Small intestine (tissue), 7 donors: ENCODE measurements at regions not wholly inside any gene's neighbourhood (a gene's known extent, or its start where the extent isn't known, plus 50 kb on each side); places are given as distances from the start of the nearest gene placed in this dataset.
A peak's percentile ranks its signal among the peaks of the same experiment; 100 is the strongest.

Experiments
- DNase-seq, 2 donors: peaks; one replicate each; pipeline versions ENCODE4 v3.0.0 to v3.0.0-alpha.2; 2013
- FAIRE-seq: peaks from 2 replicates; lab custom pipeline; 2012; peaks lifted over from hg19 to GRCh38; lab: Jason Lieb, UNC
- H3K27ac ChIP-seq, 3 donors: one replicate each; pipeline ENCODE4 v1.5.1; 2013; ENCODE audit warnings: low read length in 2 of 3, mild to moderate bottlenecking in 2 of 3, control low read depth in 1 of 3, inconsistent platforms in 1 of 3, low read depth in 1 of 3, moderate library complexity in 1 of 3
- H3K27me3 ChIP-seq, 3 donors: one replicate each; pipeline ENCODE4 v1.6.1; 2013; ENCODE audit warnings: low read length in 3 of 3, inconsistent platforms in 1 of 3; ENCODE audit not compliant: control insufficient read depth in 3 of 3, insufficient read depth in 3 of 3
- H3K36me3 ChIP-seq, 3 donors: one replicate each; pipeline ENCODE4 v1.6.1; 2013; ENCODE audit warnings: low read length in 3 of 3, inconsistent platforms in 1 of 3, low read depth in 1 of 3, mild to moderate bottlenecking in 1 of 3, moderate library complexity in 1 of 3; ENCODE audit not compliant: control insufficient read depth in 3 of 3, insufficient read depth in 2 of 3
- H3K4me1 ChIP-seq, 3 donors: one replicate each; pipeline ENCODE4 v1.6.1; 2013; ENCODE audit warnings: low read length in 2 of 3, inconsistent platforms in 1 of 3, low read depth in 1 of 3, mild to moderate bottlenecking in 1 of 3, moderate library complexity in 1 of 3; ENCODE audit not compliant: control insufficient read depth in 3 of 3, insufficient read depth in 2 of 3
- H3K4me3 ChIP-seq, 3 donors: one replicate each; pipeline ENCODE4 v1.5.1; 2013; ENCODE audit warnings: low read length in 3 of 3, control low read depth in 1 of 3, inconsistent platforms in 1 of 3, low read depth in 1 of 3, mild to moderate bottlenecking in 1 of 3, moderate library complexity in 1 of 3
- H3K9me3 ChIP-seq, 2 donors: one replicate each; pipeline ENCODE4 v1.6.1; 2013; ENCODE audit warnings: low read depth in 1 of 2, low read length in 1 of 2; ENCODE audit not compliant: control insufficient read depth in 2 of 2, insufficient read depth in 1 of 2
- WGBS, 3 donors: extraction: QIAGEN DNeasy Blood & Tissue Kit; methylation state at CpG; one replicate each; pipeline ENCODE4 v1.1.7; 2013; 5-methylcytosine and 5-hydroxymethylcytosine counted together
- donor health status: healthy with polysubstance abuse.
- donor health status: control.
- donor health status: control.
- donor health status: Bipolar disorder and iron deficiency.
- donor health status: healthy.

GRCh38 chr14:65206448-65207096, 104.3 kb upstream of the MAX start:
- H3K4me1 ChIP-seq, result peaks cover 0 to 24% (median 0%) of the 10 kb centered on the region in 3 donors
- WGBS, 3 donors, result 75 to 93% (median 80%) methylated on average over 3 of the region's 3 CpGs
- FAIRE-seq (no peak), DNase-seq (no peak)
- no peak overlapping the region for H3K27ac ChIP-seq
- H3K36me3 ChIP-seq, result no peaks in the 10 kb centered on the region
- peaks cover 0 to 5% of the 10 kb centered on the region in 2 donors for H3K9me3 ChIP-seq
- H3K4me3 ChIP-seq, result no peak overlapping the region
- no peaks in the 10 kb centered on the region for H3K27me3 ChIP-seq

- FAIRE-seq, result no peak
- WGBS, 3 donors, result 88 to 91% (median 89%) methylated on average over 10 of the region's 10 CpGs
- DNase-seq, result no peak
- H3K4me3 ChIP-seq, result no peak overlapping the region
- H3K27me3 ChIP-seq, result no peaks in the 10 kb centered on the region
- no peaks in the 10 kb centered on the region for H3K9me3 ChIP-seq
- H3K36me3 ChIP-seq, result no peaks in the 10 kb centered on the region
- peak overlapping the region in 1 of 3 donors; percentile 31 for H3K27ac ChIP-seq
- H3K4me1 ChIP-seq, result peaks cover 0 to 24% (median 0%) of the 10 kb centered on the region in 3 donors
Observed at GRCh38 chr14:65208548-65208947, 106.2 kb upstream of the MAX start.

DNA sequence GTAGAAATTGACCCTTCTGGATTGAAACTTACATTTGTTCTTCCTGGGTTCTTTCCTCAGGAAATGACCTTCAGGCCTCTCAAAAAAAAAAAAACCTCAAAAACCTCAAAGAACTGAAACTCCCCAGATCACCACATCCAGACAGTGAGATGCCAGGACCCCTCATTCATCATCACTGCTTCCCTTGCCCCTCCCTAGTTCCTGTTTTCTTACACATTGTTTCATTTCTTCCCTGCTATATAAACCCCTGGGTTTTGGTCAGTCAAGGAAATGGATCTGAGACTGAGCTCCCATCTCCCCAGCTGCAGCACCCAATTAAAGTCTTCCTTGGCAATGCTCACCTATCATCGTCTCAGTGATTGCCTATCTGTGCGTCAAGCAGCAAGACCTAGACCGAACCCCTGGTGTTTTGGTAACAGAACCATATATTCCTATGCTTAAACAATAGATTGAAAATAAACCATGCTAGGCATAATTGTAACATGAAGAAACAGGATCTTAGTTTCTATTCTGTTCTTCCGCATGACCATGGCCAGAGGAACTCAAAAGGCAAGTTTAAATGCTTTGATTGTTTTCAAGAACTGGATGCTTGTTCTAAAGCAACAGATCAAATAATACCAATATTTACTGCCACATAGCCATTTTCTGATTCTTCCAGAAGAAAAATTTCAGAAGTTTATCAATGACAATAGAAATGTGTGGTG, 108.0 kb upstream of the MAX start:
- 66 to 68% (median 67%) methylated on average over 4 of the region's 4 CpGs for whole genome bisulfite sequencing, 3 donors
- H3K4me1 ChIP-seq, result peaks cover 0 to 14% (median 0%) of the 10 kb centered on the region in 3 donors
- H3K4me3 ChIP-seq, result no peak overlapping the region
- no peaks in the 10 kb centered on the region for H3K9me3 ChIP-seq
- no peaks in the 10 kb centered on the region for H3K36me3 ChIP-seq
- no peak overlapping the region for H3K27ac ChIP-seq
- FAIRE-seq (no peak), DNase-seq (no peak)
- H3K27me3 ChIP-seq, result no peaks in the 10 kb centered on the region

DNA sequence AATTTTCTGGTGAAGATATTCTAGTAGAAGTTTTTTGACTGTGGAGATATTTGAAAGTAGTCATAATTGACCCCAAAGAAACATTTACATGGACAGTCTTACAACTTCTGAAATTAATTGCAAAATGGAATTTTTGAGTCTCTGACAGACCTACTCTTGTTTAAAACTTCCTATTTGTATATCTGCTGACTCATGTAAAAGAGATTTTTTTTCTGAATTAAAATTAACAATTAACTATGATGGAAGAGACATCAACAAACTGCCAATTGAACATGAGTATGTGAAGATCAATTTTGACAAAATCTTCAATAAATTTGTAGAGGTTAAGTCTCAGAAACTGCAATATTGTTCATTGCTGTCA, 108.5 kb upstream of the MAX start:
- FAIRE-seq, result no peak

DNA sequence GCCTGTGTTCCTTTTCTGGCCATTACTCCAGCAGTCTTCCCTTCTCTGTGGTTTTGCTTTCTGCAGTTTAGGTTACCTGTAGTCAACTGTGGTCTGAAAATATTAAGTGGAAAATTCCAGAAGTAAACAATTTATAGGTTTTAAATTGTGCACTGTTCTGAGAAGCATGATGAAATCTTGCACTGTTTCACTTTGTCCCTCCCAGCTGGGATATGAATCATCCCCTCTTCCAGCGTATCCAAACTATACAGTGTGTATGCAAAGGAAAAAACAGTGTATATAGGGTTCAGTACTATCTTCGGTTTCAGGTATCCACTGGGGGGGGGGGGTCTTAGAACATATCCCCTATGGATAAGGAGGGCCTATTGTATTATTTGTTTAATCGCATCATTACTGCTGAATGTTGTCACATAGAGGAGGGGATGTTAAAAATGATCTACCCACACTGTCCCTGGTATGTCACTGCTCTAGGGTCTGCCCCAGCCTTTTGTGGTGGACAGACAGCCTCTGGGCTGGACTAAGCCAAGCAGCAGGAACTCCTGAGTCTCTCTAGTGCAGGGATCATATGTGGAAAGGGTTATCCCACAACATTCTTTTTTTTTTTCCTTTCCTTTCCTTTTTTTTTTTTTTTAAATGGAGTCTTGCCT, 109.1 kb upstream of the MAX start:
- Histone ChIP-seq H3K27ac (peak overlapping the region in 1 of 3 donors; percentile 21), H3K4me3 (no peak overlapping the region), H3K9me3 (no peaks in the 10 kb centered on the region), H3K36me3 (no peaks in the 10 kb centered on the region), H3K27me3 (no peaks in the 10 kb centered on the region), H3K4me1 (peaks cover 0 to 7% (median 0%) of the 10 kb centered on the region in 3 donors)
- no peak for DNase-seq
- no peak for FAIRE-seq
- 62 to 81% (median 72%) methylated on average over 3 of the region's 3 CpGs for WGBS, 3 donors

More for the DNA sequence above, 108.5 kb upstream of the MAX start:
- Histone ChIP-seq H3K4me3 (no peak overlapping the region), H3K9me3 (no peaks in the 10 kb centered on the region), H3K4me1 (peaks cover 0 to 9% (median 0%) of the 10 kb centered on the region in 3 donors), H3K36me3 (no peaks in the 10 kb centered on the region), H3K27me3 (no peaks in the 10 kb centered on the region), H3K27ac (no peak overlapping the region)
- no peak for DNase-seq

- FAIRE-seq (no peak), DNase-seq (no peak)
- Histone ChIP-seq H3K27ac (no peak overlapping the region), H3K4me1 (peaks cover 0 to 4% (median 0%) of the 10 kb centered on the region in 3 donors), H3K9me3 (no peaks in the 10 kb centered on the region), H3K27me3 (no peaks in the 10 kb centered on the region), H3K36me3 (no peaks in the 10 kb centered on the region), H3K4me3 (no peak overlapping the region)
Observed at GRCh38 chr14:65213316-65213715, 111.0 kb upstream of the MAX start.

DNA sequence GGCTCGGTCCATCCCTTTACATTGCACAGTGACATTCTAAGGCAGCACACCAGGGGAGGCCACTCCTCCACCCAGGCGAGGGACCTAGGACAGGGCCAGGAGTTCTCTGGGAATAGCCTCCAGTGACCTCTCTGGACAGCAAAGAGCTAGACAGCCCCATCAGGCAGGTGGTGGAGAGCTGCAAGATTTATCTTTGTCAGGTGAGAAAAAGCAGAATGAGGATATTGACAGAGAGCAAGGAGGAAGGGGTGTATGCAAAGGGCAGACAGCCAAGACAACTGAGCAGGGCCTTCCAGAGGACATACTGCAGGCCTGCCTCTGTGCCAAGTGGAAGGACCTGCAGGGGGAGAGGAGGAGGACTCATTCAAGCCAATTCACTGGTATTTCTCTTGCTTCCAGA, 112.4 kb upstream of the MAX start:
- FAIRE-seq, result no peak
- no peak for DNase-seq
- 83 to 90% (median 85%) methylated on average over 2 of the region's 2 CpGs for WGBS, 3 donors

GRCh38 chr14:65219353-65219752, 117.0 kb upstream of the MAX start:
- Histone ChIP-seq H3K9me3 (no peaks in the 10 kb centered on the region), H3K36me3 (no peaks in the 10 kb centered on the region), H3K27ac (no peak overlapping the region), H3K4me3 (no peak overlapping the region), H3K4me1 (peaks cover 0 to 9% (median 0%) of the 10 kb centered on the region in 3 donors), H3K27me3 (no peaks in the 10 kb centered on the region)
- FAIRE-seq, result no peak
- 96 to 98% (median 98%) methylated on average over 4 of the region's 4 CpGs for WGBS, 3 donors
- no peak for DNase-seq

More for the DNA sequence above, 112.4 kb upstream of the MAX start:
- Histone ChIP-seq H3K27ac (no peak overlapping the region), H3K36me3 (no peaks in the 10 kb centered on the region), H3K4me3 (no peak overlapping the region), H3K9me3 (no peaks in the 10 kb centered on the region), H3K27me3 (no peaks in the 10 kb centered on the region), H3K4me1 (no peaks in the 10 kb centered on the region)
